T-cell (primary cell): ENCODE measurements at regions not wholly inside any gene's neighbourhood (a gene's known extent, or its start where the extent isn't known, plus 50 kb on each side); places are given as distances from the start of the nearest gene placed in this dataset.
"Not testable (repeated sequence)": the region's sequence is repeated elsewhere in the genome, so short reads cannot be mapped to it uniquely, and the experiment has no call there.

Experiments
- ATAC-seq, 4 experiments: fragments of 200-7000 bp in 3 of 4; fragments of 150-1000 bp in 1 of 4; cut with Tn5 transposase; replicated peaks in 1 of 4; 1 replicate in 3 of 4; 2 replicates in 1 of 4; pipeline ENCODE4 v1.10.0; 2021; ENCODE audit warnings: moderate library complexity in 3 of 4, mild to moderate bottlenecking in 2 of 4, moderate number of reproducible peaks in 1 of 4
- CTCF ChIA-PET, 2 donors: fragments of 300-600 bp; sonication (Branson Sonifier 250); formaldehyde crosslinking; loops; one replicate each; lab custom pipeline; 2022; ENCODE audit warnings: antibody characterized with exemption in 2 of 2; lab: Charles Lee
- POLR2A ChIA-PET, 2 donors: fragments of 300-600 bp; sonication (Branson Sonifier 250); formaldehyde crosslinking; loops; one replicate each; lab custom pipeline; 2022; ENCODE audit warnings: antibody characterized with exemption in 2 of 2; lab: Charles Lee
- DNase-seq, 35 experiments: peaks; one replicate each; pipeline versions ENCODE4 v3.0.0 to v3.0.0-alpha.2; 2013 to 2023
- H3K27ac ChIP-seq: one replicate; pipeline ENCODE4 v1.5.1; 2013; ENCODE audit warnings: low read length
- H3K27me3 ChIP-seq, 2 experiments: replicated peaks in 1 of 2; 1 replicate in 1 of 2; 2 replicates in 1 of 2; pipeline versions ENCODE4 v1.6.1 to v1.7.0; 2013; ENCODE audit warnings: low read length in 1 of 2, mixed read lengths in 1 of 2; ENCODE audit not compliant: control insufficient read depth in 2 of 2, insufficient read depth in 2 of 2; ENCODE audit errors: extremely low read depth in 1 of 2
- H3K36me3 ChIP-seq, 2 donors: 1 replicate in 1 of 2; 2 replicates in 1 of 2; pipeline versions ENCODE4 v1.6.1 to v1.7.0; 2013; ENCODE audit warnings: low read length in 1 of 2; ENCODE audit not compliant: control insufficient read depth in 2 of 2, insufficient read depth in 1 of 2; ENCODE audit errors: extremely low read depth in 1 of 2
- H3K4me1 ChIP-seq, 2 experiments: 1 replicate in 1 of 2; 2 replicates in 1 of 2; pipeline versions ENCODE4 v1.6.1 to v1.7.0; 2013; ENCODE audit warnings: low read length in 2 of 2, mixed read lengths in 1 of 2; ENCODE audit not compliant: insufficient read depth in 2 of 2, control insufficient read depth in 1 of 2; ENCODE audit errors: extremely low read depth in 1 of 2
- H3K4me3 ChIP-seq, 2 donors: 1 replicate in 1 of 2; 2 replicates in 1 of 2; pipeline versions ENCODE4 v1.5.1 to v1.7.0; 2013; ENCODE audit warnings: mild to moderate bottlenecking in 2 of 2, low read length in 1 of 2, moderate library complexity in 1 of 2; ENCODE audit not compliant: control insufficient read depth in 1 of 2; ENCODE audit errors: extremely low read depth in 1 of 2
- H3K9me3 ChIP-seq: 2 replicates; pipeline ENCODE4 v1.7.0; 2013
- H3K27ac Mint-ChIP-seq, 2 donors: one replicate each; pipeline ENCODE4 v1.8.0; 2020 to 2021; ENCODE audit warnings: mild to moderate bottlenecking in 2 of 2, mixed read lengths in 2 of 2
- H3K27me3 Mint-ChIP-seq, 2 donors: one replicate each; pipeline ENCODE4 v1.8.0; 2021 to 2022; ENCODE audit warnings: mixed read lengths in 2 of 2
- H3K36me3 Mint-ChIP-seq: one replicate; pipeline ENCODE4 v1.8.0; 2021; ENCODE audit warnings: mixed read lengths
- H3K4me1 Mint-ChIP-seq, 3 donors: one replicate each; pipeline ENCODE4 v1.8.0; 2020 to 2022; ENCODE audit warnings: mixed read lengths in 3 of 3, mild to moderate bottlenecking in 1 of 3
- H3K4me3 Mint-ChIP-seq, 3 donors: one replicate each; pipeline ENCODE4 v1.8.0; 2020 to 2022; ENCODE audit warnings: mild to moderate bottlenecking in 3 of 3, mixed read lengths in 3 of 3, moderate library complexity in 3 of 3
- H3K9me3 Mint-ChIP-seq, 3 donors: one replicate each; pipeline ENCODE4 v1.8.0; 2020 to 2022; ENCODE audit warnings: mixed read lengths in 3 of 3
- WGBS: methylation state at CpG from one replicate; pipeline ENCODE4 v1.1.5; 2013; ENCODE audit warnings: missing lambda C conversion rate; ENCODE audit not compliant: insufficient coverage; 5-methylcytosine and 5-hydroxymethylcytosine counted together

DNA sequence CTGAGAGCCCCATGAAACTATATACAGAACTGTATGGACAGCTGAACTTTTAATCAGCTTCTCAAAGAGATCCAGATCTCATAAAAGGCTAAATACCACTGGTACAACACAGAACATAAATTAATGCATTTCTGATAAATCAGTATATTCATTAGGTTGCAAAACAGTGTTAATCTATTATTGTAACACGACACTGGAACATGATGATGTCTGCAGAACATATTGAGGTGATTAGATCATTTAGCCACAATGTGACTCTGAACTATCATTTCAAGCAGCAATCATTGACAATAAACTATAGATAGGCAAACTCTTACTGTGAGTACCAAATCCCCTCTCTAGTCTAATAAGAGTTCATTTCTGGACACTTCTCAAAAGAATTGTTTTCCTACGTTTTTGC is 50.3 kb downstream of the GASK1B start:
- ATAC-seq = no peak
- Mint-ChIP-seq H3K4me3 (no peak overlapping the region), H3K27ac (no peak overlapping the region), H3K9me3 (no peaks in the 10 kb centered on the region), H3K4me1 (no peaks in the 10 kb centered on the region), H3K36me3 (no peaks in the 10 kb centered on the region), H3K27me3 (no peaks in the 10 kb centered on the region)
- no CpG with 5 or more reads among the region's 2 CpGs for WGBS
- H3K36me3 ChIP-seq = no peaks in the 10 kb centered on the region
- H3K9me3 ChIP-seq = no peaks in the 10 kb centered on the region
- H3K27ac ChIP-seq = no peak overlapping the region
- H3K27me3 ChIP-seq = no peaks in the 10 kb centered on the region
- ChIA-PET POLR2A (no interaction called here), CTCF (no interaction called here)
- no peaks in the 10 kb centered on the region for H3K4me1 ChIP-seq
- no peak overlapping the region for H3K4me3 ChIP-seq
- no peak for DNase-seq

DNA sequence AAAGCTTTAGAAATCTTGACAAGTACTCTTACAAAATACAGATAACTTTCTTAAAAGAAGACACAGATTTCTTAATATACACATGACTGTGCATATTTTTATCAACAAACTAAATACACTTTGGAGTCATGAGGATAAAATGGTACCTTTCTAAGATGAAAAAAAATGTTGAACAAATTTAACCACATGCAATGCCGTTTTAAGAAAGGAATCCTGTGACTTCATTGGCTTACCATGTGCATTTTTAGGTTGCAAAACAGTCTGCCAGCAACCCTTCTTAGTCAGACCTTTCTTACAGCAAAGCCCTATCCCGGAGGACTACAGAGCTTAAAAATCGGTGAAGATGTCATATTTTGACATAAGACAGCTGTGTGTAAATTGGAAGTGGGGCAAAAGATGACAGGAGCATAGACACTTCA is 51.7 kb downstream of the GASK1B start:
- DNase-seq (no peak), ATAC-seq (no peak)
- WGBS = no CpG with 5 or more reads among the region's 3 CpGs
- CTCF ChIA-PET = no interaction called here
- H3K9me3 Mint-ChIP-seq = peaks cover 0 to 1% (median 0%) of the 10 kb centered on the region in 3 donors
- POLR2A ChIA-PET = interaction anchor here in 1 of 2 donors (1.1 kb wide), 1 partner anchor 14 kb away, joined by 6 read pairs; no protein-coding TSS in a partner anchor
- no peak overlapping the region for H3K27ac Mint-ChIP-seq
- Histone ChIP-seq H3K9me3 (no peaks in the 10 kb centered on the region), H3K27ac (no peak overlapping the region), H3K27me3 (no peaks in the 10 kb centered on the region), H3K36me3 (no peaks in the 10 kb centered on the region), H3K4me1 (no peaks in the 10 kb centered on the region), H3K4me3 (no peak overlapping the region)
- H3K27me3 Mint-ChIP-seq = no peaks in the 10 kb centered on the region
- no peaks in the 10 kb centered on the region for H3K4me1 Mint-ChIP-seq
- no peaks in the 10 kb centered on the region for H3K36me3 Mint-ChIP-seq
- no peak overlapping the region for H3K4me3 Mint-ChIP-seq

DNA sequence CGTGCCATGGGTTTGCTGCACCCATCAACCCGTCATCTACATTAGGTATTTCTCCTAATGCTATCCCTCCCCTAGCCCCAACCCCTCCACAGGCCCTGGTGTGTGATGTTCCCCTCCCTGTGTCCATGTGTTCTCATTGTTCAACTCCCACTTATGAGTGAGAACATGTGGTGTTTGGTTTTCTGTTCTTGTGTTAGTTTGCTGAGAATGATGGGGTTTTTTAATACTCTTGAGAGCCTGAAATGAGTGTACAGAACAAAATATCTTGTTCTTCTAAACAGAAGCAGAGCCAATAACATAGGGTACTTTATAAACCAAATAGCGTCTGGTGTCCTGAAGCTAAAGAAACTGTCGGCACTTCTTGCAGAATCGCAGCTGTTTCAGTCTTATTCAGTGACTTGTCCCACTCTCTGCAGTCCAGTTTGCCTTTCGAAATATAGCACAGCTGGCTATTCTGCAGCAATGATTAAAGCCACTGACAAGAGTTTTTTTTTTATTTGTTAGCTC is 52.1 kb downstream of the GASK1B start:
- POLR2A ChIA-PET = interaction anchor here in 1 of 2 donors (1.1 kb wide), 1 partner anchor 14 kb away, joined by 6 read pairs; no protein-coding TSS in a partner anchor
- H3K4me1 Mint-ChIP-seq, H3K36me3 Mint-ChIP-seq, H3K27ac ChIP-seq, ATAC-seq, H3K4me3 ChIP-seq, H3K4me1 ChIP-seq, H3K4me3 Mint-ChIP-seq, H3K27me3 ChIP-seq, H3K9me3 ChIP-seq, DNase-seq, H3K27me3 Mint-ChIP-seq, H3K9me3 Mint-ChIP-seq, CTCF ChIA-PET, H3K36me3 ChIP-seq, H3K27ac Mint-ChIP-seq: not testable (repeated sequence)
- 92% methylated on average over 3 of the region's 6 CpGs for WGBS

DNA sequence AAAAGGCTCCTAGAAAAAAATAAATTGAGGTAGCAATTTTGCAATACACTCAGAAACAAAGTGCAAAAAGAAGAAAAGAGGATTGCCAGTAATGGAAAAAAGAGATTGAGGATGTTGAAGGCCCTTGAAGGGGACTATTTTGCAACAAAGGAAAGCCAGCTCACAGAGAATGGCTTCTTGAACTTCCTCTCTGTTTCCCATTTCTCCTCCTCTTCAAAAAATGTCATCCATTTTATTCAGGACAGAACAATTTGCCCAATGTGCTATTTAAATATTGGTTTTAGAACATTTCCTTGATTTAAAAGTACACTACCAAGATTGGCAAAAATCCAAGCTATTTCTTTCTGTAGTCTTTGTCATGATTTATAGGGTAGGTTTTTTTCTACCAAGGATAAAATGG is 60.2 kb downstream of the GASK1B start:
- no peaks in the 10 kb centered on the region for H3K36me3 Mint-ChIP-seq
- Histone ChIP-seq H3K9me3 (no peaks in the 10 kb centered on the region), H3K27me3 (no peaks in the 10 kb centered on the region), H3K4me3 (no peak overlapping the region), H3K4me1 (no peaks in the 10 kb centered on the region), H3K27ac (no peak overlapping the region), H3K36me3 (no peaks in the 10 kb centered on the region)
- DNase-seq (no peak), ATAC-seq (no peak)
- peaks cover 4 to 8% (median 4%) of the 10 kb centered on the region in 3 donors for H3K9me3 Mint-ChIP-seq
- H3K4me3 Mint-ChIP-seq = no peak overlapping the region
- H3K27me3 Mint-ChIP-seq = peaks cover 0 to 5% of the 10 kb centered on the region in 2 donors
- CTCF ChIA-PET = no interaction called here
- no peak overlapping the region for H3K27ac Mint-ChIP-seq
- POLR2A ChIA-PET = no interaction called here
- no peaks in the 10 kb centered on the region for H3K4me1 Mint-ChIP-seq

DNA sequence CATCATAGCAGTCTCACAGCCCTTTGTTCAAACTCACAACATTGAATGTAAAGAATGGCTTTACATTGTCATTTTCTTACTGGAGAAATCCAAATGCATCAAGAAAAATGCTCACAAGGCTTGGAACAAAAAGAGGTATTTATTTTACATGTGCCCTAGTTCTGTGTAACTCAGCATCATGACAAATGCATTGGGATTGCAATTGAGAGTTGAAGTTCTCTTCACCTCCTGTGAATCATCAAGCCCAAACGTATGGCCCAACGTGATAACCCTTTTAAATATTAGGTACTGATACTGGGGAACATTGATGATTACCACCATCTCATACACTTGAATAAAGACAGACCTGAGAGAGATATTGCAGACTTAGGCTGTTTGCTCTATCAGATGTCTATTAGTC is 61.6 kb downstream of the GASK1B start:
- POLR2A ChIA-PET = no interaction called here
- H3K4me1 Mint-ChIP-seq = no peaks in the 10 kb centered on the region
- no peaks in the 10 kb centered on the region for H3K9me3 ChIP-seq
- H3K27me3 Mint-ChIP-seq = peaks cover 0 to 5% of the 10 kb centered on the region in 2 donors
- no CpG with 5 or more reads among the region's 2 CpGs for WGBS
- no peaks in the 10 kb centered on the region for H3K36me3 ChIP-seq
- ATAC-seq = no peak
- no peak overlapping the region for H3K27ac ChIP-seq
- no peak overlapping the region for H3K4me3 Mint-ChIP-seq
- H3K27me3 ChIP-seq = no peaks in the 10 kb centered on the region
- peaks cover 4 to 7% (median 4%) of the 10 kb centered on the region in 3 donors for H3K9me3 Mint-ChIP-seq
- H3K4me3 ChIP-seq = no peak overlapping the region
- no peaks in the 10 kb centered on the region for H3K36me3 Mint-ChIP-seq
- CTCF ChIA-PET = no interaction called here
- H3K4me1 ChIP-seq = no peaks in the 10 kb centered on the region
- no peak for DNase-seq
- no peak overlapping the region for H3K27ac Mint-ChIP-seq

DNA sequence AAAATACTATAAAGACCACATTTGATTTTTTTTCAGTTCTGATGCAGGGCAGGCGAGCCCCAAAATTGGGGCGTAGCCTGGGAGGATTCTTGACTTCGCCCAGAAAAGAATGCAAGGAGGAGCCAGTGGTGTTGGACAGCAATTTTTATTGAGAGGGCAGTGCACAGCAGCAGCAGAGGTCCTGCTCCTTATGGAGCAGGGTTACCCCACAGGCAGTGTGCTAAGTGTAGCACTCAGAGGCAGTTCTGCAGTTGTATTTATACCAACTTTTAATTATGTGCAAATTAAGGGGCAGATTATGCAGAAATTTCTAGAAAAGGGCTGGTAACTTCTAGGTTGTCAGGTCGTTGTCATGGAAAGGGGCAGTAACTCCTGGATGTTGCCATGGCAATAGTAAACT is 69.9 kb downstream of the GASK1B start:
- WGBS = 76% methylated on average over 4 of the region's 4 CpGs
- H3K27ac Mint-ChIP-seq = no peak overlapping the region
- Histone ChIP-seq H3K36me3 (no peaks in the 10 kb centered on the region), H3K4me1 (no peaks in the 10 kb centered on the region), H3K27me3 (no peaks in the 10 kb centered on the region), H3K27ac (no peak overlapping the region), H3K4me3 (no peak overlapping the region), H3K9me3 (no peaks in the 10 kb centered on the region)
- peaks cover 0 to 7% (median 0%) of the 10 kb centered on the region in 3 donors for H3K9me3 Mint-ChIP-seq
- no peaks in the 10 kb centered on the region for H3K36me3 Mint-ChIP-seq
- POLR2A ChIA-PET = no interaction called here
- ATAC-seq (no peak), DNase-seq (no peak)
- CTCF ChIA-PET = no interaction called here
- H3K27me3 Mint-ChIP-seq = no peaks in the 10 kb centered on the region
- no peaks in the 10 kb centered on the region for H3K4me1 Mint-ChIP-seq
- H3K4me3 Mint-ChIP-seq = no peak overlapping the region

DNA sequence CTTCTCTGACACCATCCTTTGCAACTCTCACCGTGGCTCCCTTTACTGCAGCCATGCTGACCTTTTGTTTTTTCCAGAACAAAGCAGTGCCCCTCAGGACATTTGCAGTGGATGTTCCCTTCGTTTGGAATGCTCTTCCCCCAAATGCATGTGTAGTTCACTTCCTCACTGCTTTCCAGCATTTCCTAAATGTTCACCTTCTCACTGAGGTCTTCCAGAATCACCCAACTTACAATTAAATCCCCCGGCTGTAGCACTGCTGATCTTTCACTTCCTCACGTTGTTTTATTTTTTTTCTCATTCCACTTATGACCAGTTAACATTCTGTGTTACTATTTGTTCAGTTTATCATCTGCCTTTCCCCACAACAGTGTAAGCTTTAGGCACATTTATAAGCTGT is 73.1 kb downstream of the GASK1B start:
- no peaks in the 10 kb centered on the region for H3K4me1 Mint-ChIP-seq
- Histone ChIP-seq H3K27me3 (no peaks in the 10 kb centered on the region), H3K27ac (no peak overlapping the region), H3K4me3 (no peak overlapping the region), H3K9me3 (no peaks in the 10 kb centered on the region), H3K36me3 (no peaks in the 10 kb centered on the region), H3K4me1 (no peaks in the 10 kb centered on the region)
- DNase-seq (no peak), ATAC-seq (no peak)
- ChIA-PET POLR2A (no interaction called here), CTCF (no interaction called here)
- H3K9me3 Mint-ChIP-seq = peaks cover 0 to 7% (median 3%) of the 10 kb centered on the region in 3 donors
- no peaks in the 10 kb centered on the region for H3K27me3 Mint-ChIP-seq
- H3K36me3 Mint-ChIP-seq = no peaks in the 10 kb centered on the region
- 36% methylated on average over 2 of the region's 4 CpGs for WGBS
- no peak overlapping the region for H3K4me3 Mint-ChIP-seq
- H3K27ac Mint-ChIP-seq = no peak overlapping the region
